SU-DHL-6 (cell line): ENCODE measurements at regions not wholly inside any gene's neighbourhood (a gene's known extent, or its start where the extent isn't known, plus 50 kb on each side); places are given as distances from the start of the nearest gene placed in this dataset.

Source experiments
- EZH2phosphoT487 ChIP-seq: fragments of 200-600 bp; sonication (generic), shearing (Covaris generic); conservative IDR thresholded peaks from 2 replicates; pipeline ENCODE4 v1.6.1; 2018; ENCODE audit warnings: mild to moderate bottlenecking, antibody characterized with exemption, low read length, moderate library complexity, mixed read lengths
- TF ChIP-seq, protein P1 (sequence below): fragments of 200-600 bp; sonication (generic); IDR thresholded peaks from one replicate; pipeline ENCODE4 v1.5.1; 2017; ENCODE audit warnings: antibody characterized with exemption, mild to moderate bottlenecking, low read length, moderate library complexity; ENCODE audit not compliant: insufficient read depth, poor library complexity, severe bottlenecking

DNA sequence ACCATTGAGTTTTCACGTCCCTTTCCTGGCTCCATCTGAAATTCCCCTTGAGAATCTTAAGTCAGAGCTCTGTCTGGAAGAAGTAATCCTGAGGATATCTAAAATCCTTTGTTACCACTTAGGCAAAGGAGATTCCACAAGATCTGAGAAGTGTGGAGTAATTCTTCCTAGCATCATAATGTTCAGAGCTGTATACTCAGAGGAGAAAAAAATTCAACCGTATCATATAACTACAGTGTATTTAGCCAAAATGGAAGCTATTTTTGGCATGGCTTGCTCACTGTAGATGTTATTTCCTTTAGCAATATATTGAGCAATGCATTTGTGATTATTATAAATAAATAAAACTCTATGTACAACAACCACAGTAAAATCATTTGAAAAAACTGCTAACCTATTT, 1858.4 kb downstream of the EFNA5 start:
- TF ChIP-seq, protein P1, sequence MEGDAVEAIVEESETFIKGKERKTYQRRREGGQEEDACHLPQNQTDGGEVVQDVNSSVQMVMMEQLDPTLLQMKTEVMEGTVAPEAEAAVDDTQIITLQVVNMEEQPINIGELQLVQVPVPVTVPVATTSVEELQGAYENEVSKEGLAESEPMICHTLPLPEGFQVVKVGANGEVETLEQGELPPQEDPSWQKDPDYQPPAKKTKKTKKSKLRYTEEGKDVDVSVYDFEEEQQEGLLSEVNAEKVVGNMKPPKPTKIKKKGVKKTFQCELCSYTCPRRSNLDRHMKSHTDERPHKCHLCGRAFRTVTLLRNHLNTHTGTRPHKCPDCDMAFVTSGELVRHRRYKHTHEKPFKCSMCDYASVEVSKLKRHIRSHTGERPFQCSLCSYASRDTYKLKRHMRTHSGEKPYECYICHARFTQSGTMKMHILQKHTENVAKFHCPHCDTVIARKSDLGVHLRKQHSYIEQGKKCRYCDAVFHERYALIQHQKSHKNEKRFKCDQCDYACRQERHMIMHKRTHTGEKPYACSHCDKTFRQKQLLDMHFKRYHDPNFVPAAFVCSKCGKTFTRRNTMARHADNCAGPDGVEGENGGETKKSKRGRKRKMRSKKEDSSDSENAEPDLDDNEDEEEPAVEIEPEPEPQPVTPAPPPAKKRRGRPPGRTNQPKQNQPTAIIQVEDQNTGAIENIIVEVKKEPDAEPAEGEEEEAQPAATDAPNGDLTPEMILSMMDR = no peak
- no peak for TF ChIP-seq EZH2phosphoT487
